Breast epithelium (tissue), 3 donors: ENCODE measurements at regions not wholly inside any gene's neighbourhood (a gene's known extent, or its start where the extent isn't known, plus 50 kb on each side); places are given as distances from the start of the nearest gene placed in this dataset.

ENCODE experiments used
- POLR2A ChIP-seq: fragments of 450-650 bp; IDR thresholded peaks from one replicate; pipeline ENCODE4 v1.6.1; 2016; ENCODE audit warnings: antibody characterized with exemption, mild to moderate bottlenecking, moderate library complexity
- TF ChIP-seq, protein P1 (sequence below), 3 donors: fragments of 450-650 bp; IDR thresholded peaks; one replicate each; pipeline ENCODE4 v1.5.1; 2016 to 2017; ENCODE audit warnings: antibody characterized with exemption in 3 of 3, mild to moderate bottlenecking in 3 of 3, moderate library complexity in 3 of 3

DNA sequence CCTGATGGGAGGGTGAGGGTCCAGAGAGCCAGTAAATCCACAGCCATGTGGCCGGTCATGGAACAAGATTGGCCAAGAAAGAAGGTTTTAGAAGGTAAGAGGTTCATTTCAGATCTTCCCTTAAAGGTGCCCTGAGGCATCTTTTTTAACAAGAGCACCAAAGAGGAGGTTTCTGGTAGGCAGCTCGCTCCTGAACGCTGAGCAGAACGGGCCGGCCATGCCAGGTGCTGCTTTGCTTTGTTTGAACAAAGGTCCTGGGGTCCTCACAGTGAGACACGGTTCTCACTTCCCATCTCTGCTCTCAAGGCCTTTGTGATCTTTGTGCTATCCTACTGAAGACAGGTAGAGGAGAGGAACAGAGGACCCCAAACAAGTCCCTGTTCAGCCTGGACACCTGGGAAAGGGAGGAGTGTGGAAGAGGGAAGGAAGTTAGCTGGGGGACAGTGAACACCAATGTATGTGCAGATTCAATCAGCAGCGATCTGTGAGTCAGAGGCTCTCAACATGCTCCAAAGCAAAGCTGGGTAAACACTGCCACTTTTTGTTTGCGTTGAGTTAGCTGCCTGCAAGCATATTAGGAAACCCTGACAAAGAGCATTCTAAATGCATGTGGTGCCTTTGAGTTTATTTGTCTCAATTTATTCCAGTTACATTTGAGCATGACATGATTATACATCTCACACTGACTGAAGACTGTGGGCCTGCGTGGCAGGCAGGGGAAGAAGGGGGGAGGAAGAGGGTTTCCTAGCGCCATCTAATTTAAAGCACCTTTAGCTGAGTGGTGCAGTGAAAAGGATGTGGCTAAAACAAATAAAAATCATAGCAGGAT, 102.4 kb downstream of the ASB1 start:
- TF ChIP-seq, protein P1, sequence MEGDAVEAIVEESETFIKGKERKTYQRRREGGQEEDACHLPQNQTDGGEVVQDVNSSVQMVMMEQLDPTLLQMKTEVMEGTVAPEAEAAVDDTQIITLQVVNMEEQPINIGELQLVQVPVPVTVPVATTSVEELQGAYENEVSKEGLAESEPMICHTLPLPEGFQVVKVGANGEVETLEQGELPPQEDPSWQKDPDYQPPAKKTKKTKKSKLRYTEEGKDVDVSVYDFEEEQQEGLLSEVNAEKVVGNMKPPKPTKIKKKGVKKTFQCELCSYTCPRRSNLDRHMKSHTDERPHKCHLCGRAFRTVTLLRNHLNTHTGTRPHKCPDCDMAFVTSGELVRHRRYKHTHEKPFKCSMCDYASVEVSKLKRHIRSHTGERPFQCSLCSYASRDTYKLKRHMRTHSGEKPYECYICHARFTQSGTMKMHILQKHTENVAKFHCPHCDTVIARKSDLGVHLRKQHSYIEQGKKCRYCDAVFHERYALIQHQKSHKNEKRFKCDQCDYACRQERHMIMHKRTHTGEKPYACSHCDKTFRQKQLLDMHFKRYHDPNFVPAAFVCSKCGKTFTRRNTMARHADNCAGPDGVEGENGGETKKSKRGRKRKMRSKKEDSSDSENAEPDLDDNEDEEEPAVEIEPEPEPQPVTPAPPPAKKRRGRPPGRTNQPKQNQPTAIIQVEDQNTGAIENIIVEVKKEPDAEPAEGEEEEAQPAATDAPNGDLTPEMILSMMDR (IDR thresholded peaks at IDR 0.05): no peak
- TF ChIP-seq POLR2A: no peak
